HG03025 (cell line): ENCODE measurements at regions not wholly inside any gene's neighbourhood (a gene's known extent, or its start where the extent isn't known, plus 50 kb on each side); places are given as distances from the start of the nearest gene placed in this dataset.
"Not testable (repeated sequence)": the region's sequence is repeated elsewhere in the genome, so short reads cannot be mapped to it uniquely, and the experiment has no call there.

Experiments used
- ATAC-seq: cut with Tn5 transposase; IDR thresholded peaks from one replicate; pipeline ENCODE4 v1.9.1; 2021; ENCODE audit warnings: mild to moderate bottlenecking, moderate library complexity; ENCODE audit not compliant: unreplicated experiment, low FRiP score

GRCh38 chrX:131696989-131697388, 153.1 kb downstream of the OR13H1 start:
- not testable (repeated sequence) for ATAC-seq

- ATAC-seq: no peak
These were observed 159.8 kb downstream of the OR13H1 start for GRCh38 chrX:131703646-131704045.

GRCh38 chrX:131704136-131704695, 160.3 kb downstream of the OR13H1 start:
- ATAC-seq: peak; percentile 62

GRCh38 chrX:131709553-131709952, 165.7 kb downstream of the OR13H1 start:
- no peak for ATAC-seq

GRCh38 chrX:131711478-131711867, 167.6 kb downstream of the OR13H1 start:
- no peak for ATAC-seq

- ATAC-seq: no peak
These were observed 179.8 kb downstream of the OR13H1 start for GRCh38 chrX:131723646-131724045.

- no peak for ATAC-seq
These were observed 180.4 kb downstream of the OR13H1 start for GRCh38 chrX:131724292-131724691.

GRCh38 chrX:131725001-131725654, 181.3 kb downstream of the OR13H1 start:
- no peak for ATAC-seq

GRCh38 chrX:131727778-131728177, 183.9 kb downstream of the OR13H1 start:
- no peak for ATAC-seq

GRCh38 chrX:131728295-131729145, 184.6 kb downstream of the OR13H1 start:
- ATAC-seq: peak; percentile 59

GRCh38 chrX:131729295-131729694, 185.4 kb downstream of the OR13H1 start:
- peak; percentile 53 for ATAC-seq

GRCh38 chrX:131734621-131735020, 190.7 kb downstream of the OR13H1 start:
- peak; percentile 92 for ATAC-seq

GRCh38 chrX:131735127-131735526, 191.3 kb downstream of the OR13H1 start:
- no peak for ATAC-seq

- ATAC-seq: no peak
These were observed 195.9 kb downstream of the OR13H1 start for GRCh38 chrX:131739823-131740222.

GRCh38 chrX:131741103-131741581, 197.3 kb downstream of the OR13H1 start:
- ATAC-seq: peak; percentile 66

GRCh38 chrX:131745942-131746489, 202.1 kb downstream of the OR13H1 start:
- ATAC-seq: no peak

- ATAC-seq: peak; percentile 51
These were observed 202.7 kb downstream of the OR13H1 start for GRCh38 chrX:131746491-131746968.

GRCh38 chrX:131747173-131747572, 203.3 kb downstream of the OR13H1 start:
- peak; percentile 65 for ATAC-seq

GRCh38 chrX:131752493-131753198, 208.8 kb downstream of the OR13H1 start:
- peak; percentile 57 for ATAC-seq

- peak; percentile 34 for ATAC-seq
These were observed 218.9 kb downstream of the OR13H1 start for GRCh38 chrX:131762802-131763234.
